Lower lobe of right lung (tissue), 2 donors: ENCODE measurements at regions not wholly inside any gene's neighbourhood (a gene's known extent, or its start where the extent isn't known, plus 50 kb on each side); places are given as distances from the start of the nearest gene placed in this dataset.

ENCODE experiments used
- ATAC-seq, 2 donors: fragments of 200-7000 bp; cut with Tn5 transposase; one replicate each; pipeline ENCODE4 v1.9.1; 2020 to 2022; ENCODE audit warnings: mild to moderate bottlenecking in 2 of 2, moderate library complexity in 2 of 2
- DNase-seq: peaks from one replicate; pipeline ENCODE4 v3.0.0-alpha.2; 2020
- H3K27ac ChIP-seq: fragments of 200-600 bp; one replicate; pipeline ENCODE4 v1.8.0; 2022
- H3K27me3 ChIP-seq: fragments of 200-600 bp; one replicate; pipeline ENCODE4 v1.8.0; 2022; ENCODE audit warnings: low read depth
- H3K36me3 ChIP-seq: fragments of 200-600 bp; one replicate; pipeline ENCODE4 v1.8.0; 2022; ENCODE audit warnings: mild to moderate bottlenecking
- H3K4me1 ChIP-seq: fragments of 200-600 bp; one replicate; pipeline ENCODE4 v1.8.0; 2022
- H3K4me3 ChIP-seq: fragments of 200-600 bp; one replicate; pipeline ENCODE4 v1.8.0; 2022; ENCODE audit warnings: mild to moderate bottlenecking
- H3K9me3 ChIP-seq: fragments of 200-600 bp; one replicate; pipeline ENCODE4 v1.8.0; 2022
- CTCF ChIP-seq: fragments of 200-600 bp; IDR thresholded peaks from one replicate; pipeline ENCODE4 v1.8.0; 2022; ENCODE audit warnings: antibody characterized with exemption, mild to moderate bottlenecking
- intact Hi-C: fragments of 100-400 bp; cut with DNase I; formaldehyde crosslinking; loops from one replicate; pipeline ENCODE4 v1.11.0; 2022
- donor health status: DM: no; HTN: yes; CAD: no; lungs with severe emphysema.

- intact Hi-C loops, result no loop called here
- H3K4me3 ChIP-seq, result no peak overlapping the region
Measured at GRCh38 chr12:89179245-89179644, 173.1 kb downstream of the DUSP6 start.

GRCh38 chr12:89177802-89178395 lies 174.4 kb downstream of the DUSP6 start:
- Histone ChIP-seq H3K4me3 (no peak overlapping the region), H3K27ac (no peak overlapping the region), H3K4me1 (peaks cover 23% of the 10 kb centered on the region), H3K36me3 (no peaks in the 10 kb centered on the region), H3K9me3 (no peaks in the 10 kb centered on the region), H3K27me3 (no peaks in the 10 kb centered on the region)
- DNase-seq, result no peak
- TF ChIP-seq CTCF, result no peak
- intact Hi-C loops, result no loop called here
- no peak for ATAC-seq

More at GRCh38 chr12:89179245-89179644, 173.1 kb downstream of the DUSP6 start:
- peaks cover 23% of the 10 kb centered on the region for H3K4me1 ChIP-seq
- ATAC-seq, result no peak
- H3K9me3 ChIP-seq, result no peaks in the 10 kb centered on the region
- TF ChIP-seq CTCF, result no peak
- H3K27me3 ChIP-seq, result no peaks in the 10 kb centered on the region
- no peaks in the 10 kb centered on the region for H3K36me3 ChIP-seq
- no peak for DNase-seq
- H3K27ac ChIP-seq, result no peak overlapping the region

- Histone ChIP-seq H3K27me3 (no peaks in the 10 kb centered on the region), H3K4me3 (no peak overlapping the region), H3K36me3 (no peaks in the 10 kb centered on the region), H3K4me1 (peaks cover 23% of the 10 kb centered on the region), H3K9me3 (no peaks in the 10 kb centered on the region), H3K27ac (no peak overlapping the region)
- DNase-seq (no peak), ATAC-seq (no peak)
- TF ChIP-seq CTCF, result no peak
- intact Hi-C loops, result no loop called here
Measured at GRCh38 chr12:89176676-89177075, 175.6 kb downstream of the DUSP6 start.

- DNase-seq, result no peak
- Histone ChIP-seq H3K4me3 (no peak overlapping the region), H3K27me3 (no peaks in the 10 kb centered on the region), H3K27ac (no peak overlapping the region), H3K9me3 (no peaks in the 10 kb centered on the region), H3K36me3 (no peaks in the 10 kb centered on the region), H3K4me1 (no peaks in the 10 kb centered on the region)
- intact Hi-C loops, result no loop called here
- no peak for ATAC-seq
- no peak for TF ChIP-seq CTCF
Measured at GRCh38 chr12:89173678-89174077, 178.6 kb downstream of the DUSP6 start.

- Histone ChIP-seq H3K4me3 (no peak overlapping the region), H3K4me1 (no peaks in the 10 kb centered on the region), H3K27ac (no peak overlapping the region), H3K9me3 (no peaks in the 10 kb centered on the region), H3K27me3 (no peaks in the 10 kb centered on the region), H3K36me3 (no peaks in the 10 kb centered on the region)
- intact Hi-C loops, result no loop called here
- ATAC-seq, result no peak
- TF ChIP-seq CTCF, result no peak
- no peak for DNase-seq
Measured at GRCh38 chr12:89173096-89173495, 179.2 kb downstream of the DUSP6 start.
